ENCODE measurements at regions not wholly inside any gene's neighbourhood (a gene's known extent, or its start where the extent isn't known, plus 50 kb on each side); places are given as distances from the start of the nearest gene placed in this dataset.

- no peak for DNase-seq (ENCODE audit: low spot score)
Observed at GRCh38 chr6:147758303-147758702, 249.8 kb downstream of the SAMD5 start.

- no peak for DNase-seq (ENCODE audit: low spot score)
Observed at GRCh38 chr6:147759093-147759492, 250.6 kb downstream of the SAMD5 start.

GRCh38 chr6:147759536-147759935, 251.0 kb downstream of the SAMD5 start:
- DNase-seq (ENCODE audit: low spot score), result no peak

GRCh38 chr6:147765541-147765940, 257.1 kb downstream of the SAMD5 start:
- DNase-seq (ENCODE audit: low spot score), result no peak

GRCh38 chr6:147768969-147769368, 260.5 kb downstream of the SAMD5 start:
- no peak for DNase-seq (ENCODE audit: low spot score)

GRCh38 chr6:147769496-147770087, 261.1 kb downstream of the SAMD5 start:
- DNase-seq (ENCODE audit: low spot score), result no peak

GRCh38 chr6:147770221-147770620, 261.7 kb downstream of the SAMD5 start:
- no peak for DNase-seq (ENCODE audit: low spot score)

GRCh38 chr6:147772724-147773123, 264.2 kb downstream of the SAMD5 start:
- no peak for DNase-seq (ENCODE audit: low spot score)

GRCh38 chr6:147774856-147775255, 266.4 kb downstream of the SAMD5 start:
- DNase-seq (ENCODE audit: low spot score), result no peak

GRCh38 chr6:147776631-147777213, 268.2 kb downstream of the SAMD5 start:
- no peak for DNase-seq (ENCODE audit: low spot score)

GRCh38 chr6:147779624-147780023, 271.1 kb downstream of the SAMD5 start:
- no peak for DNase-seq (ENCODE audit: low spot score)

GRCh38 chr6:147782302-147782701, 273.8 kb downstream of the SAMD5 start:
- DNase-seq (ENCODE audit: low spot score), result no peak

GRCh38 chr6:147784371-147784770, 275.9 kb downstream of the SAMD5 start:
- no peak for DNase-seq (ENCODE audit: low spot score)

- DNase-seq (ENCODE audit: low spot score), result no peak
Observed at GRCh38 chr6:147787417-147787816, 278.9 kb downstream of the SAMD5 start.

- DNase-seq (ENCODE audit: low spot score), result no peak
Observed at GRCh38 chr6:147789430-147789947, 281.0 kb downstream of the SAMD5 start.

- no peak for DNase-seq (ENCODE audit: low spot score)
Observed at GRCh38 chr6:147793871-147794643, 285.6 kb downstream of the SAMD5 start.

- DNase-seq (ENCODE audit: low spot score), result no peak
Observed at GRCh38 chr6:147802459-147802858, 294.0 kb downstream of the SAMD5 start.

- DNase-seq (ENCODE audit: low spot score), result no peak
Observed at GRCh38 chr6:147805155-147805554, 296.7 kb downstream of the SAMD5 start.

- DNase-seq (ENCODE audit: low spot score), result peak; percentile 85
Observed at GRCh38 chr6:147806697-147807096, 298.2 kb downstream of the SAMD5 start.

GRCh38 chr6:147808640-147809039, 300.1 kb downstream of the SAMD5 start:
- no peak for DNase-seq (ENCODE audit: low spot score)

- no peak for DNase-seq (ENCODE audit: low spot score)
Observed at GRCh38 chr6:147811913-147812629, 303.6 kb downstream of the SAMD5 start.

GRCh38 chr6:147817042-147817689, 308.7 kb downstream of the SAMD5 start:
- DNase-seq (ENCODE audit: low spot score), result no peak

Data from SW480 (cell line).